ENCODE measurements at regions not wholly inside any gene's neighbourhood (a gene's known extent, or its start where the extent isn't known, plus 50 kb on each side); places are given as distances from the start of the nearest gene placed in this dataset.

- TF ChIP-seq CTCF (IDR thresholded peaks at IDR 0.05) (no peak), POLR2A (IDR thresholded peaks at IDR 0.05) (no peak), POLR2AphosphoS5 (IDR thresholded peaks at IDR 0.05) (no peak)
Observed at GRCh38 chr12:77243345-77243744, 178.0 kb upstream of the E2F7 start.
